ENCODE measurements at regions not wholly inside any gene's neighbourhood (a gene's known extent, or its start where the extent isn't known, plus 50 kb on each side); places are given as distances from the start of the nearest gene placed in this dataset.

- TF ChIP-seq, protein P1, sequence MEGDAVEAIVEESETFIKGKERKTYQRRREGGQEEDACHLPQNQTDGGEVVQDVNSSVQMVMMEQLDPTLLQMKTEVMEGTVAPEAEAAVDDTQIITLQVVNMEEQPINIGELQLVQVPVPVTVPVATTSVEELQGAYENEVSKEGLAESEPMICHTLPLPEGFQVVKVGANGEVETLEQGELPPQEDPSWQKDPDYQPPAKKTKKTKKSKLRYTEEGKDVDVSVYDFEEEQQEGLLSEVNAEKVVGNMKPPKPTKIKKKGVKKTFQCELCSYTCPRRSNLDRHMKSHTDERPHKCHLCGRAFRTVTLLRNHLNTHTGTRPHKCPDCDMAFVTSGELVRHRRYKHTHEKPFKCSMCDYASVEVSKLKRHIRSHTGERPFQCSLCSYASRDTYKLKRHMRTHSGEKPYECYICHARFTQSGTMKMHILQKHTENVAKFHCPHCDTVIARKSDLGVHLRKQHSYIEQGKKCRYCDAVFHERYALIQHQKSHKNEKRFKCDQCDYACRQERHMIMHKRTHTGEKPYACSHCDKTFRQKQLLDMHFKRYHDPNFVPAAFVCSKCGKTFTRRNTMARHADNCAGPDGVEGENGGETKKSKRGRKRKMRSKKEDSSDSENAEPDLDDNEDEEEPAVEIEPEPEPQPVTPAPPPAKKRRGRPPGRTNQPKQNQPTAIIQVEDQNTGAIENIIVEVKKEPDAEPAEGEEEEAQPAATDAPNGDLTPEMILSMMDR (IDR thresholded peaks at IDR 0.05): no peak
- no peak for TF ChIP-seq POLR2A (IDR thresholded peaks at IDR 0.05)
- no peak for TF ChIP-seq EP300 (IDR thresholded peaks at IDR 0.05)
- H3K27me3 ChIP-seq: no peaks in the 10 kb centered on the region
- 96 to 97% (median 96%) methylated on average over 2 of the region's 2 CpGs for WGBS, 3 donors
- no peak overlapping the region for H3K4me3 ChIP-seq
- no peaks in the 10 kb centered on the region for H3K9me3 ChIP-seq
- no peak overlapping the region for H3K27ac ChIP-seq
- intact Hi-C loops (cut with DNase I): no loop called here
- H3K36me3 ChIP-seq: no peaks in the 10 kb centered on the region
- no peak for DNase-seq
- H3K4me1 ChIP-seq (ENCODE audit: insufficient read depth): no peaks in the 10 kb centered on the region
These were observed 399.1 kb upstream of the NOX3 start for GRCh38 chr6:155854787-155855186.

GRCh38 chr6:155853011-155853410, 397.4 kb upstream of the NOX3 start:
- no peaks in the 10 kb centered on the region for H3K4me1 ChIP-seq (ENCODE audit: insufficient read depth)
- no peak overlapping the region for H3K27ac ChIP-seq
- H3K27me3 ChIP-seq: no peaks in the 10 kb centered on the region
- no peak overlapping the region for H3K4me3 ChIP-seq
- H3K9me3 ChIP-seq: no peaks in the 10 kb centered on the region
- no peak for DNase-seq
- intact Hi-C loops (cut with DNase I): loop anchor here in 1 of 4 donors (1.0 kb wide), 1 partner anchor 27 kb away; no protein-coding TSS in a partner anchor
- TF ChIP-seq, protein P1 (IDR thresholded peaks at IDR 0.05): no peak
- no peak for TF ChIP-seq EP300 (IDR thresholded peaks at IDR 0.05)
- WGBS, 3 donors: 77 to 80% (median 78%) methylated on average over 2 of the region's 2 CpGs
- H3K36me3 ChIP-seq: no peaks in the 10 kb centered on the region

- no peaks in the 10 kb centered on the region for H3K27me3 ChIP-seq
- no peaks in the 10 kb centered on the region for H3K9me3 ChIP-seq
- H3K4me3 ChIP-seq: no peak overlapping the region
- no peaks in the 10 kb centered on the region for H3K36me3 ChIP-seq
- TF ChIP-seq POLR2A (IDR thresholded peaks at IDR 0.05): no peak
- TF ChIP-seq, protein P1 (IDR thresholded peaks at IDR 0.05): no peak
- no peak for TF ChIP-seq EP300 (IDR thresholded peaks at IDR 0.05)
- 86 to 88% (median 87%) methylated on average over 5 of the region's 5 CpGs for WGBS, 3 donors
- no peak overlapping the region for H3K27ac ChIP-seq
- intact Hi-C loops (cut with DNase I): no loop called here
- H3K4me1 ChIP-seq (ENCODE audit: insufficient read depth): no peaks in the 10 kb centered on the region
- DNase-seq: no peak
These were observed 394.8 kb upstream of the NOX3 start for GRCh38 chr6:155850408-155850841.

DNA sequence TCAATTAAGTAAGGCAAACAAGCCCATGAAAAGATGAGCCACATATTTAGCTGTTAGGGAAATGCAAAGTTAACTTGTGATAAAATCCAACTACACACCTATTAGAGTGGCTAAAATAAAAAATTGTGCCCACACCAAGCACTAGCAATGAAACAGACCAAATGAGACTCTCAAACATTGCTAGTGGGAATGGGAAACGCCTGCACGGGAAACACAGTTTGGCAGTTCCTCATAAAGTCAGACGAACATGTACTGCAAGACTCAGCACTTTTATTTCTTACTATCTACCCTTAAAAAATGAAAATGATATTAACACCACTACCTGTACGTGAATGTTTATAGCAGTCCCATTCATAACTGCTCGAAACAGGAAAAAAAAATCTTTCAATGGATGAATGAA, 392.1 kb upstream of the NOX3 start:
- no peak overlapping the region for H3K27ac ChIP-seq
- H3K27me3 ChIP-seq: no peaks in the 10 kb centered on the region
- TF ChIP-seq POLR2A (IDR thresholded peaks at IDR 0.05) (no peak), EP300 (IDR thresholded peaks at IDR 0.05) (no peak)
- TF ChIP-seq, protein P1 (IDR thresholded peaks at IDR 0.05): no peak
- no peaks in the 10 kb centered on the region for H3K9me3 ChIP-seq
- DNase-seq: no peak
- no peaks in the 10 kb centered on the region for H3K36me3 ChIP-seq
- H3K4me1 ChIP-seq (ENCODE audit: insufficient read depth): no peaks in the 10 kb centered on the region
- no peak overlapping the region for H3K4me3 ChIP-seq
- WGBS, 3 donors: 75 to 80% (median 79%) methylated on average over 5 of the region's 5 CpGs
- intact Hi-C loops (cut with DNase I): no loop called here
